ENCODE measurements at regions not wholly inside any gene's neighbourhood (a gene's known extent, or its start where the extent isn't known, plus 50 kb on each side); places are given as distances from the start of the nearest gene placed in this dataset.

GRCh38 chr13:84823528-84823927, 941.3 kb upstream of the SLITRK1 start:
- H3K27me3 ChIP-seq = no peaks in the 10 kb centered on the region
- no peak overlapping the region for H3K4me2 ChIP-seq
- H3K4me1 Mint-ChIP-seq = peaks cover 6% of the 10 kb centered on the region
- H3K36me3 Mint-ChIP-seq = no peaks in the 10 kb centered on the region
- no peak overlapping the region for H3K4me3 Mint-ChIP-seq
- H3K79me2 ChIP-seq (ENCODE audit: low read depth) = no peaks in the 10 kb centered on the region
- no peaks in the 10 kb centered on the region for H3K36me3 ChIP-seq
- H2AFZ ChIP-seq (replicated peaks) = no peak overlapping the region
- no peak overlapping the region for H3K9ac ChIP-seq
- no peak for DNase-seq (ENCODE audit: low spot score)
- H3K4me1 ChIP-seq = no peaks in the 10 kb centered on the region
- no peaks in the 10 kb centered on the region for H3F3A ChIP-seq (ENCODE audit: low read depth)
- no peaks in the 10 kb centered on the region for H3K27me3 Mint-ChIP-seq (ENCODE audit: insufficient read depth, low read depth)
- H3K27ac Mint-ChIP-seq = no peak overlapping the region
- H4K20me1 ChIP-seq (ENCODE audit: low read depth) = no peaks in the 10 kb centered on the region
- H3K9me3 Mint-ChIP-seq = peaks cover 2% of the 10 kb centered on the region
- H3K27ac ChIP-seq = no peak overlapping the region
- no peaks in the 10 kb centered on the region for H3K9me3 ChIP-seq (ENCODE audit: low read depth)
- no peak for TF ChIP-seq EZH2 (IDR thresholded peaks at IDR 0.05)
- no peak overlapping the region for H3K4me3 ChIP-seq

- Histone ChIP-seq H3K4me1 (no peaks in the 10 kb centered on the region), H3K9ac (no peak overlapping the region), H3K4me2 (no peak overlapping the region), H3K79me2 (ENCODE audit: low read depth) (no peaks in the 10 kb centered on the region), H3K27ac (no peak overlapping the region), H3K36me3 (no peaks in the 10 kb centered on the region), H3F3A (ENCODE audit: low read depth) (no peaks in the 10 kb centered on the region), H3K9me3 (ENCODE audit: low read depth) (no peaks in the 10 kb centered on the region), H3K4me3 (no peak overlapping the region), H3K27me3 (no peaks in the 10 kb centered on the region), H4K20me1 (ENCODE audit: low read depth) (no peaks in the 10 kb centered on the region), H2AFZ (replicated peaks) (peak overlapping the region; percentile 83)
- Mint-ChIP-seq H3K4me3 (no peak overlapping the region), H3K9me3 (peaks cover 2% of the 10 kb centered on the region), H3K36me3 (no peaks in the 10 kb centered on the region), H3K4me1 (peaks cover 6% of the 10 kb centered on the region), H3K27ac (no peak overlapping the region), H3K27me3 (ENCODE audit: insufficient read depth, low read depth) (no peaks in the 10 kb centered on the region)
- no peak for DNase-seq (ENCODE audit: low spot score)
- no peak for TF ChIP-seq EZH2phosphoT487 (IDR thresholded peaks at IDR 0.05)
- TF ChIP-seq CTCF (IDR thresholded peaks at IDR 0.05) = no peak
- no peak for TF ChIP-seq EZH2 (IDR thresholded peaks at IDR 0.05)
These were observed 939.0 kb upstream of the SLITRK1 start for GRCh38 chr13:84821261-84821660.

- H3K4me2 ChIP-seq = no peak overlapping the region
- no peak overlapping the region for H3K27ac ChIP-seq
- H3K4me3 ChIP-seq = no peak overlapping the region
- H3K27me3 Mint-ChIP-seq (ENCODE audit: insufficient read depth, low read depth) = no peaks in the 10 kb centered on the region
- H3F3A ChIP-seq (ENCODE audit: low read depth) = no peaks in the 10 kb centered on the region
- H3K79me2 ChIP-seq (ENCODE audit: low read depth) = no peaks in the 10 kb centered on the region
- H3K9me3 Mint-ChIP-seq = peaks cover 2% of the 10 kb centered on the region
- H3K9ac ChIP-seq = no peak overlapping the region
- H3K4me1 ChIP-seq = no peaks in the 10 kb centered on the region
- no peaks in the 10 kb centered on the region for H3K9me3 ChIP-seq (ENCODE audit: low read depth)
- H4K20me1 ChIP-seq (ENCODE audit: low read depth) = no peaks in the 10 kb centered on the region
- H3K36me3 Mint-ChIP-seq = no peaks in the 10 kb centered on the region
- no peak overlapping the region for H3K4me3 Mint-ChIP-seq
- H2AFZ ChIP-seq (replicated peaks) = peak overlapping the region; percentile 31
- no peaks in the 10 kb centered on the region for H3K27me3 ChIP-seq
- H3K4me1 Mint-ChIP-seq = no peaks in the 10 kb centered on the region
- TF ChIP-seq CTCF (IDR thresholded peaks at IDR 0.05) (no peak), EZH2 (IDR thresholded peaks at IDR 0.05) (no peak), EZH2phosphoT487 (IDR thresholded peaks at IDR 0.05) (no peak)
- H3K27ac Mint-ChIP-seq = no peak overlapping the region
- H3K36me3 ChIP-seq = no peaks in the 10 kb centered on the region
- no peak for DNase-seq (ENCODE audit: low spot score)
These were observed 934.4 kb upstream of the SLITRK1 start for GRCh38 chr13:84816567-84817105.

- H3K4me2 ChIP-seq = no peak overlapping the region
- no peak overlapping the region for H3K9ac ChIP-seq
- H4K20me1 ChIP-seq (ENCODE audit: low read depth) = no peaks in the 10 kb centered on the region
- Mint-ChIP-seq H3K4me3 (no peak overlapping the region), H3K27ac (no peak overlapping the region), H3K36me3 (no peaks in the 10 kb centered on the region), H3K27me3 (ENCODE audit: insufficient read depth, low read depth) (no peaks in the 10 kb centered on the region), H3K4me1 (no peaks in the 10 kb centered on the region), H3K9me3 (no peaks in the 10 kb centered on the region)
- no peaks in the 10 kb centered on the region for H3K9me3 ChIP-seq (ENCODE audit: low read depth)
- H3K36me3 ChIP-seq = no peaks in the 10 kb centered on the region
- H2AFZ ChIP-seq (replicated peaks) = no peak overlapping the region
- no peak overlapping the region for H3K27ac ChIP-seq
- TF ChIP-seq CTCF (IDR thresholded peaks at IDR 0.05) (no peak), EZH2 (IDR thresholded peaks at IDR 0.05) (no peak), EZH2phosphoT487 (IDR thresholded peaks at IDR 0.05) (no peak)
- H3F3A ChIP-seq (ENCODE audit: low read depth) = no peaks in the 10 kb centered on the region
- H3K4me3 ChIP-seq = no peak overlapping the region
- no peak for DNase-seq (ENCODE audit: low spot score)
- H3K4me1 ChIP-seq = no peaks in the 10 kb centered on the region
- no peaks in the 10 kb centered on the region for H3K27me3 ChIP-seq
- no peaks in the 10 kb centered on the region for H3K79me2 ChIP-seq (ENCODE audit: low read depth)
These were observed 930.5 kb upstream of the SLITRK1 start for GRCh38 chr13:84812789-84813188.
